Heart left ventricle (tissue), 13 donors: ENCODE measurements at regions not wholly inside any gene's neighbourhood (a gene's known extent, or its start where the extent isn't known, plus 50 kb on each side); places are given as distances from the start of the nearest gene placed in this dataset.

Experiments used
- CTCF ChIP-seq, 12 donors: fragments of 200-600 bp; sonication (generic) in 4 of 12; IDR thresholded peaks; one replicate each; pipeline versions ENCODE4 v1.5.0 to v1.8.0; 2018 to 2022; ENCODE audit warnings: antibody characterized with exemption in 12 of 12, mild to moderate bottlenecking in 5 of 12
- POLR2A ChIP-seq, 2 donors: fragments of 450-650 bp; IDR thresholded peaks; one replicate each; pipeline ENCODE4 v1.6.1; 2017; ENCODE audit warnings: antibody characterized with exemption in 2 of 2, mild to moderate bottlenecking in 2 of 2, moderate library complexity in 2 of 2
- donor health status: ischemic (EF 13 %, LVEDD 7.1; RV severe dilation, severe dysfunction).
- donor health status: DM: no; HTN: yes; CAD: no.
- donor health status: DM: no; HTN: no; CAD: no.
- donor health status: ischemic (EF 25% LVEDD 6.9; RV normal size, moderate dysfunction).
- donor health status: ischemic (EF 25% LVEDD 5.7; RV mildly dilated, moderate dysfunction).
- donor health status: ischemic (EF 35%, LVEDD 5.7; RV mildly dilated, moderate dysfunction).
- donor health status: nonischemic (EF 11% LVEDD 7.7; RV severe dilation, severe dysfunction).
- donor health status: DM: yes; HTN: yes; CAD: no.
- donor health status: PGD.
- donor health status: ischemic (EF 29% LVEDD 5.4; RV normal size, mild dysfunction).
- donor health status: nonischemic (EF 23%, LVEDD 6.1; RV moderate dilation, normal function).

GRCh38 chr3:22241110-22241509 is 490.1 kb upstream of the ZNF385D start:
- TF ChIP-seq CTCF (IDR thresholded peaks at IDR 0.05): no peak
- no peak for TF ChIP-seq POLR2A (IDR thresholded peaks at IDR 0.05)
